Suprapubic skin (tissue), 3 donors: ENCODE measurements at regions not wholly inside any gene's neighbourhood (a gene's known extent, or its start where the extent isn't known, plus 50 kb on each side); places are given as distances from the start of the nearest gene placed in this dataset.

Experiments used
- CTCF ChIP-seq, 2 donors: fragments of 200-600 bp in 1 of 2; fragments of 450-650 bp in 1 of 2; sonication (generic) in 1 of 2; IDR thresholded peaks; one replicate each; pipeline ENCODE4 v1.5.1; 2016 to 2019; ENCODE audit warnings: antibody characterized with exemption in 2 of 2, mild to moderate bottlenecking in 1 of 2, moderate library complexity in 1 of 2
- EP300 ChIP-seq: sonication (generic); formaldehyde crosslinking; IDR thresholded peaks from one replicate; pipeline ENCODE4 v1.6.1; 2017; ENCODE audit warnings: antibody characterized with exemption

GRCh38 chr6:113630738-113631535 lies 226.2 kb upstream of the MARCKS start:
- no peak for TF ChIP-seq EP300
- no peak for TF ChIP-seq CTCF (IDR thresholded peaks at IDR 0.05)
